Loucy (cell line): ENCODE measurements at regions not wholly inside any gene's neighbourhood (a gene's known extent, or its start where the extent isn't known, plus 50 kb on each side); places are given as distances from the start of the nearest gene placed in this dataset.

Experiments used
- CTCF ChIP-seq: fragments of 200-600 bp; sonication (generic); conservative IDR thresholded peaks from 2 replicates; pipeline ENCODE4 v1.5.1; 2014; ENCODE audit warnings: mild to moderate bottlenecking, antibody characterized with exemption, low read length
- EZH2phosphoT487 ChIP-seq: fragments of 200-600 bp; IDR thresholded peaks from 2 replicates; pipeline ENCODE4 v1.6.1; 2018; ENCODE audit warnings: antibody characterized with exemption, mild to moderate bottlenecking, moderate library complexity, borderline replicate concordance

GRCh38 chr3:18666655-18667054 lies 241.5 kb upstream of the SATB1 start:
- TF ChIP-seq CTCF, result no peak
- TF ChIP-seq EZH2phosphoT487, result no peak
